Chondrocyte (in vitro differentiated cells): ENCODE measurements at regions not wholly inside any gene's neighbourhood (a gene's known extent, or its start where the extent isn't known, plus 50 kb on each side); places are given as distances from the start of the nearest gene placed in this dataset.

ENCODE experiments used
- DNase-seq: peaks from one replicate; pipeline ENCODE4 v3.0.0; 2021; ENCODE audit warnings: mixed read lengths, low spot score
- H3K27ac Mint-ChIP-seq: one replicate; pipeline ENCODE4 v1.8.0; 2021; ENCODE audit warnings: mild to moderate bottlenecking, moderate library complexity, mixed read lengths; ENCODE audit not compliant: unreplicated experiment
- H3K27me3 Mint-ChIP-seq: 2 replicates; pipeline ENCODE4 v1.8.0; 2021; ENCODE audit warnings: low read depth, mixed read lengths
- H3K36me3 Mint-ChIP-seq: 2 replicates; pipeline ENCODE4 v1.8.0; 2021; ENCODE audit warnings: low read depth, mixed read lengths
- H3K4me1 Mint-ChIP-seq: 2 replicates; pipeline ENCODE4 v1.8.0; 2021; ENCODE audit warnings: low read depth, mild to moderate bottlenecking, mixed read lengths
- H3K4me3 Mint-ChIP-seq: one replicate; pipeline ENCODE4 v1.8.0; 2021; ENCODE audit warnings: mild to moderate bottlenecking, moderate library complexity, mixed read lengths; ENCODE audit not compliant: unreplicated experiment
- H3K9me3 Mint-ChIP-seq: 2 replicates; pipeline ENCODE4 v1.8.0; 2021; ENCODE audit warnings: low read depth, mixed read lengths
- CTCF ChIP-seq: fragments of 200-600 bp; sonication (generic); IDR thresholded peaks from 2 replicates; pipeline ENCODE4 v1.5.0; 2021; ENCODE audit warnings: antibody characterized with exemption, mild to moderate bottlenecking, moderate library complexity

DNA sequence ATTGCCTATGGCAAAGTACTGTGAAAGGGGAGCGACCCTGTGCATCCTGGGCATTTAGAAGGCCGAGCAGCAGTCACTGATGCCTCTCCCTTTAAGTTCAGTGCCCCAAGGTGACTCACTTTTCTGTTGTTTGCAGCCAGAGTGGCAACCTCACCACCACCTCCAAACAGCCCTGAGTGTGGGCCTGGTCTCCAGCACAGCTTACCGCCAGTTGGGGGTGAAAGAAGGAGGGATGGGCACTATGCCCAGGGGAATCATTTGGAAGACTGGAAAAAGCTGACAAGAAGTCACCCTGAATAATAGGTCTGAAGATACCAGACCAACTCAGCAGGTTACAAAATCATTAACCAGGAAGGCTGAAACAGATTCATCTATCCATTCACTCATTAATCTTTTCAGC lies 571.8 kb downstream of the EPHB1 start:
- H3K9me3 Mint-ChIP-seq, result no peaks in the 10 kb centered on the region
- DNase-seq, result no peak
- H3K27ac Mint-ChIP-seq, result no peak overlapping the region
- no peaks in the 10 kb centered on the region for H3K4me1 Mint-ChIP-seq
- H3K36me3 Mint-ChIP-seq, result no peaks in the 10 kb centered on the region
- no peaks in the 10 kb centered on the region for H3K27me3 Mint-ChIP-seq
- H3K4me3 Mint-ChIP-seq, result no peak overlapping the region
- no peak for TF ChIP-seq CTCF

GRCh38 chr3:135368316-135368715 lies 573.3 kb downstream of the EPHB1 start:
- Mint-ChIP-seq H3K4me1 (no peaks in the 10 kb centered on the region), H3K4me3 (no peak overlapping the region), H3K27ac (no peak overlapping the region), H3K9me3 (no peaks in the 10 kb centered on the region), H3K36me3 (no peaks in the 10 kb centered on the region), H3K27me3 (no peaks in the 10 kb centered on the region)
- no peak for TF ChIP-seq CTCF
- no peak for DNase-seq

- no peak for TF ChIP-seq CTCF
- Mint-ChIP-seq H3K4me1 (no peaks in the 10 kb centered on the region), H3K36me3 (no peaks in the 10 kb centered on the region), H3K27ac (no peak overlapping the region), H3K27me3 (no peaks in the 10 kb centered on the region), H3K4me3 (no peak overlapping the region), H3K9me3 (no peaks in the 10 kb centered on the region)
- no peak for DNase-seq
Measured at GRCh38 chr3:135368781-135369180, 573.7 kb downstream of the EPHB1 start.

DNA sequence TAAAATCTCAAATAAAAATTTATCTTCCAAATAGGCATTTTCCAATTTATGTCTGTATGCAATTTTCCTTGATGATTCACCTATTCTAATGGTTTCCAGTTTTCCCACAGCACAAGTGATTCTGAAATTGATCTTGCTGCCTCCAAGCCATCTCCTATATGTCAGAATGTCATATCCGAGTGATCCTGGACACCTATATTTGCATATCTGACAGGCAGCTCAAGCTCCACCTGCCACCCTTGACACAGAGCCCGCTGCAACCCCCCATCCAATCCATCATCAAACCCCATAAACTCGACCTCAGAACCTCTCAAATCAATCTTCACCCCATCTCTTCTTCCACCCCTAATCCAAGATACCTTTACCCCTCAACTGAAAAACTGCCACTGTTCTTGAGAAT lies 579.5 kb downstream of the EPHB1 start:
- no peak for TF ChIP-seq CTCF

DNA sequence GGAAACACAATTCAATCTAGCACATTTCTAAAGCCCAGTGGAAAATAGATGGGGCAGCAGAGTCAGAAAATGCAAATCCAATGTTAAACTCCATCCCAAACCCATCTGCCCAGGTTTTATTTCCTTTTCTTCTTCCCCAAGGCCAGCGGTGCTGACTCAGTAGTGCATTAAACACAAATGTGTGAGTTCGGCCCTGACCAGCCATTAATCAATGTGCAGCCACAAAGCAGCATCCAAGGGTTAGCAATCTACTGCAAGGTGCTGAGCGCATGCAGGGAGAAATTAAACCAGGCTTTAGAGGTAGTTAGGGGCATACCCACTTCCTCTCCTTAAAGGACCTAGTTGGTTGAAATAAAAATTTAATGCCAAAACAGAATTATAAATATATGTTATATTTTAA lies 583.3 kb upstream of the PPP2R3A start:
- no peak overlapping the region for H3K27ac Mint-ChIP-seq
- H3K9me3 Mint-ChIP-seq, result no peaks in the 10 kb centered on the region
- no peak overlapping the region for H3K4me3 Mint-ChIP-seq
- H3K27me3 Mint-ChIP-seq, result no peaks in the 10 kb centered on the region
- no peak for TF ChIP-seq CTCF
- DNase-seq, result no peak
- H3K4me1 Mint-ChIP-seq, result no peaks in the 10 kb centered on the region
- no peaks in the 10 kb centered on the region for H3K36me3 Mint-ChIP-seq

More for the DNA sequence above, 579.5 kb downstream of the EPHB1 start:
- Mint-ChIP-seq H3K36me3 (no peaks in the 10 kb centered on the region), H3K4me1 (no peaks in the 10 kb centered on the region), H3K4me3 (no peak overlapping the region), H3K27ac (no peak overlapping the region), H3K9me3 (peaks cover 7% of the 10 kb centered on the region), H3K27me3 (no peaks in the 10 kb centered on the region)
- no peak for DNase-seq
